Pancreas (tissue), 10 donors: ENCODE measurements at regions not wholly inside any gene's neighbourhood (a gene's known extent, or its start where the extent isn't known, plus 50 kb on each side); places are given as distances from the start of the nearest gene placed in this dataset.
"Not testable (repeated sequence)": the region's sequence is repeated elsewhere in the genome, so short reads cannot be mapped to it uniquely, and the experiment has no call there.

ENCODE experiments used
- ATAC-seq, 4 donors: fragments of 200-7000 bp; cut with Tn5 transposase; one replicate each; pipeline versions ENCODE4 v1.8.0 to v1.9.1; 2020; ENCODE audit warnings: mild to moderate bottlenecking in 4 of 4, moderate library complexity in 4 of 4
- DNase-seq, 6 donors: peaks; one replicate each; pipeline ENCODE4 v3.0.0-alpha.2; 2020
- FAIRE-seq: peaks from 2 replicates; lab custom pipeline; 2012; peaks lifted over from hg19 to GRCh38; lab: Jason Lieb, UNC
- H3K27ac ChIP-seq, 4 donors: fragments of 200-600 bp; sonication (generic); 1 replicate in 3 of 4; 2 replicates in 1 of 4; pipeline versions ENCODE4 v1.5.0 to v1.8.0; 2020
- H3K27me3 ChIP-seq, 4 donors: fragments of 200-600 bp; one replicate each; pipeline ENCODE4 v1.8.0; 2021
- H3K36me3 ChIP-seq, 3 donors: fragments of 200-600 bp; sonication (generic) in 1 of 3; one replicate each; pipeline versions ENCODE4 v1.5.0 to v1.8.0; 2020 to 2021
- H3K4me1 ChIP-seq, 3 donors: fragments of 200-600 bp; one replicate each; pipeline ENCODE4 v1.8.0; 2021
- H3K4me3 ChIP-seq, 4 donors: fragments of 200-600 bp; sonication (generic) in 2 of 4; one replicate each; pipeline versions ENCODE4 v1.5.0 to v1.8.0; 2020 to 2021
- H3K9me3 ChIP-seq, 4 donors: fragments of 200-600 bp; one replicate each; pipeline ENCODE4 v1.8.0; 2021
- CTCF ChIP-seq, 4 donors: fragments of 200-600 bp; sonication (generic) in 3 of 4; IDR thresholded peaks; one replicate each; pipeline versions ENCODE4 v1.5.0 to v1.8.0; 2021; ENCODE audit warnings: antibody characterized with exemption in 4 of 4
- WGBS, 2 donors: extraction: QIAGEN DNeasy Blood & Tissue Kit; methylation state at CpG; one replicate each; pipeline ENCODE4 v1.1.7; 2013; 5-methylcytosine and 5-hydroxymethylcytosine counted together
- intact Hi-C, 3 donors: fragments of 100-400 bp; cut with DNase I; formaldehyde crosslinking; loops; one replicate each; pipeline versions ENCODE4 v1.11.1 to v1.14.2; 2022
- donor health status: healthy with polysubstance abuse.
- donor health status: DM: no; HTN: no; CAD: no; lungs with moderate emphysema.
- donor health status: DM: no; HTN: no; CAD: no.
- donor health status: control.
- donor health status: control.
- donor health status: Bipolar disorder and iron deficiency.
- donor health status: DM: yes; HTN: yes; CAD: no.
- donor health status: DM: no; HTN: no; CAD: no.
- donor health status: DM: no; HTN: no; CAD: no.
- donor health status: DM: yes; HTN: yes; CAD: no.

- H3K27ac ChIP-seq = no peak overlapping the region
- no peaks in the 10 kb centered on the region for H3K9me3 ChIP-seq
- no peaks in the 10 kb centered on the region for H3K4me1 ChIP-seq
- no peak for ATAC-seq
- no peak for DNase-seq
- H3K27me3 ChIP-seq = no peaks in the 10 kb centered on the region
- H3K36me3 ChIP-seq = no peaks in the 10 kb centered on the region
- WGBS, 2 donors = 68 to 73% methylated on average over 1 of the region's 1 CpG
- no peak for TF ChIP-seq CTCF (IDR thresholded peaks at IDR 0.05)
- FAIRE-seq = no peak
- intact Hi-C loops = no loop called here
- H3K4me3 ChIP-seq = no peak overlapping the region
Measured at GRCh38 chr5:143976055-143976454, 164.1 kb downstream of the HMHB1 start.

GRCh38 chr5:143977891-143978461, 166.0 kb downstream of the HMHB1 start:
- TF ChIP-seq CTCF (IDR thresholded peaks at IDR 0.05) = no peak
- no peaks in the 10 kb centered on the region for H3K36me3 ChIP-seq
- no peaks in the 10 kb centered on the region for H3K9me3 ChIP-seq
- DNase-seq = no peak
- intact Hi-C loops = no loop called here
- H3K27ac ChIP-seq = no peak overlapping the region
- no peaks in the 10 kb centered on the region for H3K4me1 ChIP-seq
- 53 to 87% methylated on average over 1 of the region's 1 CpG for WGBS, 2 donors
- H3K4me3 ChIP-seq = no peak overlapping the region
- ATAC-seq = no peak
- H3K27me3 ChIP-seq = no peaks in the 10 kb centered on the region
- FAIRE-seq = no peak

DNA sequence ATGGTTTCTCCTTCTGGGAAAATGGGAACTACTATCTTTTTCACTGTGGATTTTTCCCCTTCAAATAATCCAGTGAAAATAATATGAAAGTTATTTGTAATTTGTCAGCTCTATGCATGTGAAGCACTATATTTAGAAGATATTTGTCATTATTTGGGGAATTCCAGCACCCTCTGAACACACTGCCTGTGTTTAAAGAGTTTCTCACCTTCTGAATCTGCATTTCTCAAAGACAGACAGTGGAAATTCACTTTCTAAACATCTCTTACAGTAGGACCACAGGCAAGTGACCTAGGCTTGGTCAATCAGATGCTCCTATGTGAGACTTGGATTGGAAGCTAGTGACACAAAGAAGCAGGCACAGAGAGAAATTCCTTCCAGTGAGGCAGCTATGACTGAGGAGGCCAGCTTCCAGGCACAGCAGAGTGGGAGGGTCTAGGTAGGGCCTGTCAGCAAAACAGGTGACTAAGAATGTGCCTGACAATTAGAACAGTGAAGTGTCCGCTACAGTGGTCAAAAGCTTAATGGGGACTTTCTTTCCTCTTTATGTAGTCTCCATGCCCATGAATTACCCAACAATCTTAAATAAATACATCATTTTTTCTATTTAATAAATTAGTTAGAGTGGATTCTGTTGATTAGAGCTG, 167.2 kb downstream of the HMHB1 start:
- FAIRE-seq = no peak
- WGBS, 2 donors = 96 to 100% methylated on average over 1 of the region's 1 CpG
- DNase-seq = no peak
- H3K36me3 ChIP-seq = no peaks in the 10 kb centered on the region
- intact Hi-C loops = no loop called here
- TF ChIP-seq CTCF (IDR thresholded peaks at IDR 0.05) = no peak
- H3K27me3 ChIP-seq = no peaks in the 10 kb centered on the region
- H3K4me1 ChIP-seq = no peaks in the 10 kb centered on the region
- no peak overlapping the region for H3K4me3 ChIP-seq
- ATAC-seq = no peak
- no peaks in the 10 kb centered on the region for H3K9me3 ChIP-seq
- H3K27ac ChIP-seq = no peak overlapping the region

- Histone ChIP-seq H3K4me1 (no peaks in the 10 kb centered on the region), H3K27me3 (no peaks in the 10 kb centered on the region), H3K9me3 (no peaks in the 10 kb centered on the region), H3K27ac (no peak overlapping the region), H3K4me3 (no peak overlapping the region), H3K36me3 (no peaks in the 10 kb centered on the region)
- WGBS, 2 donors = 81 to 84% methylated on average over 6 of the region's 6 CpGs
- no peak for FAIRE-seq
- ATAC-seq = no peak
- intact Hi-C loops = no loop called here
- DNase-seq = no peak
- TF ChIP-seq CTCF (IDR thresholded peaks at IDR 0.05) = no peak
Measured at GRCh38 chr5:143980506-143980905, 168.5 kb downstream of the HMHB1 start.

DNA sequence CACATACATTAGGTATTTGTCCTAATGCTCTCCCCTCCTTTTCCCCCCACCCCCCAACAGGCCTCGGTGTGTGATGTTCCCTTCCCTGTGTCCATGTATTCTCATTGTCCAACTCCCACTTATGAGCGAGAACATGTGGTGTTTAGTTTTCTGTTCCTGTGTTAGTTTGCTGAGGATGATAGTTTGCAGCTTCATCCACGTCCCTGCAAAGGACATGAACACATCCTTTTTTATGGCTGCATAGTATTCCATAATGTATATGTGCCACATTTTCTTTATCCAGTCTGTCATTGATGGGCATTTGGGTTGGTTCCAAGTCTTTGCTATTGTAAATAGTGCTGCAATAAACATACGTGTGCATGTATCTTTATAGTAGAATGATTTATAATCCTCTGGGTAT, 171.0 kb downstream of the HMHB1 start:
- FAIRE-seq, DNase-seq, intact Hi-C loops, H3K4me1 ChIP-seq, H3K4me3 ChIP-seq, H3K27me3 ChIP-seq, H3K9me3 ChIP-seq, ATAC-seq, H3K36me3 ChIP-seq, H3K27ac ChIP-seq: not testable (repeated sequence)
- 69 to 70% methylated on average over 4 of the region's 4 CpGs for WGBS, 2 donors
